GM10248 (cell line): ENCODE measurements at regions not wholly inside any gene's neighbourhood (a gene's known extent, or its start where the extent isn't known, plus 50 kb on each side); places are given as distances from the start of the nearest gene placed in this dataset.

Experiments used
- CTCF ChIA-PET: fragments of 300-600 bp; sonication (Branson Sonifier 250); formaldehyde crosslinking; extraction: SDS; loops from one replicate; lab custom pipeline; 2021; ENCODE audit warnings: antibody characterized with exemption; lab: Yijun Ruan, JAX
- POLR2A ChIA-PET: fragments of 350-650 bp; sonication (Branson Sonifier 250); formaldehyde crosslinking; extraction: SDS; loops from one replicate; lab custom pipeline; 2020; ENCODE audit warnings: antibody characterized with exemption; lab: Yijun Ruan, JAX
- DNase-seq: peaks from one replicate; pipeline ENCODE4 v3.0.0; 2012; ENCODE audit errors: extremely low spot score
- CTCF ChIP-seq: IDR thresholded peaks from 2 replicates; pipeline ENCODE4 v1.5.1; 2012; ENCODE audit warnings: mild to moderate bottlenecking, low read depth; ENCODE audit errors: extremely low read depth, missing control alignments, control extremely low read depth

GRCh38 chr12:75888874-75889613 is 142.5 kb downstream of the PHLDA1 start:
- POLR2A ChIA-PET = no interaction called here
- no peak for DNase-seq
- CTCF ChIA-PET = interaction anchor here (0.9 kb wide), 1 partner anchor 23 kb away, joined by 3 read pairs; no protein-coding TSS in a partner anchor
- TF ChIP-seq CTCF = no peak

DNA sequence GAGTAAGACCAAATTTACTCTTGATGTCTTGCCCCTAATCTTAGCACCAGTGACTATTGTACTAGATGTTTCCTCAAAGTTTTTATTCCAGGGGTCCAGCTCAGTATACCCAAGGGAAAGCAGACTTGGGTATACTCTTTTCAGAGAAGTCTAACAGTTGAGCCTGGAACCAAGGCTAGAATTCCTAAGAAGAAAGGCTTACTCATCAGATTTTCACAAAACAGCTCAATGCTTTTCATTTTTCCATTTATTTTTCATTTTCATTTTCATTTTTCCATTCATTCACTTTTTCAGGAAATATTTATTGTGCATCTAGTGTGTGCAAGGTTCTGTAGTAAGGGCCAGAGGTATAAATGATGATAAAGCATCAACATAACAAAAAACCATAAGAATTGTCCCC is 143.2 kb downstream of the PHLDA1 start:
- no peak for DNase-seq
- no peak for TF ChIP-seq CTCF
- ChIA-PET POLR2A (no interaction called here), CTCF (interaction anchor here (0.9 kb wide), 1 partner anchor 22 kb away, joined by 3 read pairs; no protein-coding TSS in a partner anchor)

GRCh38 chr12:75887979-75888378 is 143.6 kb downstream of the PHLDA1 start:
- CTCF ChIA-PET = interaction anchor here (0.9 kb wide), 1 partner anchor 22 kb away, joined by 3 read pairs; no protein-coding TSS in a partner anchor
- no peak for DNase-seq
- no peak for TF ChIP-seq CTCF
- POLR2A ChIA-PET = no interaction called here

DNA sequence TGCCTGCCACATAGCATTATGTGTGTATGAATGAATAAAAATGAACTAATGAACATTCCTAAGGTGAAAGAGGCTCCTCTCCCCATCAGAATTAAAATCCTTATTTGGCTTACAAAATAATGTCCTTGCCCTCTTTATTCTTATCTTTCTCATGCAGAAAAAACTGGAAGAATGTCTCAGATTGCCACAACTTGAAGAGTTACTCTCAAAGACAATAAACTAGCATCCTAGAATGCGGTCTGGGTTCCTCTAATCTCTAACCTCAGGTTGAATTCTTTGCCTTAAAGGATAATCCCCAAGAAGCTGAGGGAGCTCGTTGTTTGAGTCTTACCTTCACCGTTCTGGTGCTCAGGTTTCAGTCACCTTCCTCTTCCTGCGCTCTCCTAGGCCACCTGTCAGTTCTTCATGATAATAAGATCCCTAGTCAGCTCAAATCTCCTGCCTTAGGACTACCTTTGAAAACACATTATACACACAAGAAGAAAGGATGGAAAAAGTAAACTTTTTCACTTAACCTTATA is 147.1 kb downstream of the PHLDA1 start:
- ChIA-PET POLR2A (no interaction called here), CTCF (interaction anchor here (1.1 to 1.5 kb wide), 2 partner anchors 8 to 11 kb away, joined by 4 to 5 read pairs; no protein-coding TSS in a partner anchor)
- TF ChIP-seq CTCF = no peak
- no peak for DNase-seq

DNA sequence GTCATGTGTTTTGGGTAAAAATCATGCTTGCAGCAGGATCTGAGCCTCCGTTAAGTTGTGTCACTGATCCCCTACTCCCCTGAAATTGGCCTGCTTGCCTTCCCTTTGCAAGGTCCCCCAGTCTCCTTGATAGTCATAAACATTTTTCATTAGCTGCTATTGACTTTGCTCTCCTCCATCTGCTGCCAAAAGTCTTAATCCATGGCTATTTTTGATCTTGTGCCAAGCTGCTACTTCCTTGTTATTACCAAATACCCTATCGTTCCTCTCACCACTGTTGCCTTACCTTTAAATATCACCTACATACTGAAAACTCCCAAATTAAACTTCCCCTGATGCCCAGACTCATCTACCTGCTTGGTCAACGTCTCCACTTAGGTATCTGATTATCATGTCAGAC is 148.3 kb downstream of the PHLDA1 start:
- no peak for TF ChIP-seq CTCF
- POLR2A ChIA-PET = no interaction called here
- no peak for DNase-seq
- CTCF ChIA-PET = interaction anchor here (1.8 kb wide), 1 partner anchor 10 kb away, joined by 5 read pairs; no protein-coding TSS in a partner anchor

DNA sequence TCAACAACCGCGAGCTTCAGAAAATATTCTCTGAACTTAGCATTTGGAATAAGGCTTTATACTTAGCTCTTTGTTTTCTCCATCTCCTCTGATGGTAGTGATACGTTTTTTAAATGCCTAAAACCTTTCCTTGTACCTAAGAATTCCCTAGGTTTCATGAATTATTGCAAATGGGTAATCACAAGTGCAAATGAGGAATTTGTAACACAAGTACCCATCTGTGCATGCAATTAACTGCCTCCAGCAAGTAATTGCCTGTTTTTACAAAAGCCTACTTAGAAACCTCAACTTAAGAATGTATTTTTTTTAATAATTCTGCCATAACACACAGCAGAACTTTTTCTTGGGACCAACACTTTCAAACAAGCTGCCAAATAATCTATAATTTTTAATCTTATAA is 149.2 kb downstream of the PHLDA1 start:
- ChIA-PET CTCF (interaction anchor here (0.6 to 1.8 kb wide), 3 partner anchors 8 to 27 kb away, joined by 3 to 5 read pairs (median 3); no protein-coding TSS in a partner anchor), POLR2A (no interaction called here)
- TF ChIP-seq CTCF = no peak
- no peak for DNase-seq
